ENCODE measurements at regions not wholly inside any gene's neighbourhood (a gene's known extent, or its start where the extent isn't known, plus 50 kb on each side); places are given as distances from the start of the nearest gene placed in this dataset.
"Not testable (repeated sequence)": the region's sequence is repeated elsewhere in the genome, so short reads cannot be mapped to it uniquely, and the experiment has no call there.

GRCh38 chr1:95509989-95510388 lies 276.0 kb downstream of the RWDD3 start:
- no peak for DNase-seq (ENCODE audit: low read depth in 2 of 3, low spot score in 2 of 3)

GRCh38 chr1:95512925-95513324 lies 278.9 kb downstream of the RWDD3 start:
- DNase-seq (ENCODE audit: low read depth in 2 of 3, low spot score in 2 of 3), result no peak

GRCh38 chr1:95517506-95517905 lies 283.5 kb downstream of the RWDD3 start:
- no peak for DNase-seq (ENCODE audit: low read depth in 2 of 3, low spot score in 2 of 3)

- no peak for DNase-seq (ENCODE audit: low read depth in 2 of 3, low spot score in 2 of 3)
Measured at GRCh38 chr1:95518310-95518709, 284.3 kb downstream of the RWDD3 start.

GRCh38 chr1:95520390-95520789 lies 286.4 kb downstream of the RWDD3 start:
- no peak for DNase-seq (ENCODE audit: low read depth in 2 of 3, low spot score in 2 of 3)

GRCh38 chr1:95532335-95532734 lies 298.3 kb downstream of the RWDD3 start:
- DNase-seq (ENCODE audit: low read depth in 2 of 3, low spot score in 2 of 3), result no peak

GRCh38 chr1:95534985-95535384 lies 301.0 kb downstream of the RWDD3 start:
- no peak for DNase-seq (ENCODE audit: low read depth in 2 of 3, low spot score in 2 of 3)

GRCh38 chr1:95535614-95536013 lies 301.6 kb downstream of the RWDD3 start:
- no peak for DNase-seq (ENCODE audit: low read depth in 2 of 3, low spot score in 2 of 3)

- no peak for DNase-seq (ENCODE audit: low read depth in 2 of 3, low spot score in 2 of 3)
Measured at GRCh38 chr1:95536501-95536900, 302.5 kb downstream of the RWDD3 start.

GRCh38 chr1:95537176-95537575 lies 303.2 kb downstream of the RWDD3 start:
- no peak for DNase-seq (ENCODE audit: low read depth in 2 of 3, low spot score in 2 of 3)

GRCh38 chr1:95538242-95538641 lies 304.2 kb downstream of the RWDD3 start:
- not testable (repeated sequence) for DNase-seq (ENCODE audit: low read depth in 2 of 3, low spot score in 2 of 3)

- no peak for DNase-seq (ENCODE audit: low read depth in 2 of 3, low spot score in 2 of 3)
Measured at GRCh38 chr1:95542936-95543335, 308.9 kb downstream of the RWDD3 start.

- no peak for DNase-seq (ENCODE audit: low read depth in 2 of 3, low spot score in 2 of 3)
Measured at GRCh38 chr1:95547005-95547404, 313.0 kb downstream of the RWDD3 start.

- DNase-seq (ENCODE audit: low read depth in 2 of 3, low spot score in 2 of 3), result no peak
Measured at GRCh38 chr1:95548211-95548610, 314.2 kb downstream of the RWDD3 start.

- DNase-seq (ENCODE audit: low read depth in 2 of 3, low spot score in 2 of 3), result no peak
Measured at GRCh38 chr1:95551201-95551600, 317.2 kb downstream of the RWDD3 start.

GRCh38 chr1:95553595-95553994 lies 319.6 kb downstream of the RWDD3 start:
- no peak for DNase-seq (ENCODE audit: low read depth in 2 of 3, low spot score in 2 of 3)

- no peak for DNase-seq (ENCODE audit: low read depth in 2 of 3, low spot score in 2 of 3)
Measured at GRCh38 chr1:95554408-95554807, 320.4 kb downstream of the RWDD3 start.

- DNase-seq (ENCODE audit: low read depth in 2 of 3, low spot score in 2 of 3), result no peak
Measured at GRCh38 chr1:95558791-95559190, 324.8 kb downstream of the RWDD3 start.

GRCh38 chr1:95561346-95561745 lies 327.3 kb downstream of the RWDD3 start:
- DNase-seq (ENCODE audit: low read depth in 2 of 3, low spot score in 2 of 3), result no peak

- no peak for DNase-seq (ENCODE audit: low read depth in 2 of 3, low spot score in 2 of 3)
Measured at GRCh38 chr1:95562230-95562629, 328.2 kb downstream of the RWDD3 start.

- no peak for DNase-seq (ENCODE audit: low read depth in 2 of 3, low spot score in 2 of 3)
Measured at GRCh38 chr1:95572002-95572401, 338.0 kb downstream of the RWDD3 start.

GRCh38 chr1:95572962-95573361 lies 339.0 kb downstream of the RWDD3 start:
- no peak for DNase-seq (ENCODE audit: low read depth in 2 of 3, low spot score in 2 of 3)

GRCh38 chr1:95575291-95575690 lies 341.3 kb downstream of the RWDD3 start:
- DNase-seq (ENCODE audit: low read depth in 2 of 3, low spot score in 2 of 3), result no peak

GRCh38 chr1:95578462-95578861 lies 344.5 kb downstream of the RWDD3 start:
- no peak for DNase-seq (ENCODE audit: low read depth in 2 of 3, low spot score in 2 of 3)
